ENCODE measurements at regions not wholly inside any gene's neighbourhood (a gene's known extent, or its start where the extent isn't known, plus 50 kb on each side); places are given as distances from the start of the nearest gene placed in this dataset.

DNA sequence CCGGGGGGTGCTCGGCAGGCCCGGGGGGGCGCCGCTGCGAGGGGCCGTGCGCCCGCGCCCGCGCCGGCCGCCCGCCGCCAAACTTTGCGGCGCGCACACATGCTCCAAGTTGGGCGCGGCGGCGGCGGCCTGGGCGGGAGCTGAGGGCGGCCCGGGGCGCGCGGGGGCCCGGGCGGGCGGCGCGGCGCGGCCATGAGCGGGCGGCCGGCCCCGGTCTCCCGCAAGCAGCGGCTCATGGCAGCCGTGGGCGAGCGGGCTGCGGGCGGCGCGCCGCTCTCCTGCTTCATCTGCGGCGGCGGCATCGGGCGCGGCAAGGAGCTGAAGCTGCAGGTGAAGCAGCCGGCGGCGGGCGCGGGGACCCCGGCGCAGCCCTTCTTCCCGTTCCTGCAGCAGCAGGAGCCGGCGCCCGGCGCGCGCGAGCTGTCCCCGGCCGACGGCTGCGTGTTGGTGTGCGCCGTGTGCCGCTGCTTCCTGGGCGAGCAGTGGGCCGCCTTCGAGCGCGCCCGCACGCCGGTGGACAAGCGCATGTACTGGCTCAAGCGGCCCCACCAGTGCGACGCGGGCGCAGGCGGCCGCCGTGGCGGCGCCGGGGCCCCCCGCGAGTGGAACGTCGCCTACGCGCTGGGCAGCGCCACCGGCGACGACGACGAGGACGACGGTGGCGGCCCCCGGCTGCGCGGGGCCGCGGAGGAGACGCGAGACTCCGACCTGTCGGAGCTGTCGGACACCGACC, 57.2 kb upstream of the CIBAR2 start:
- Histone ChIP-seq H3K4me3 (ENCODE audit: low read length) (peak overlapping the region; percentile 28; the same call in 1 of the 2 replicates), H3K4me1 (ENCODE audit: control insufficient read depth, insufficient read depth, low read length) (peaks cover 6% of the 10 kb centered on the region; the same call in 1 of the 2 replicates), H3K9me3 (ENCODE audit: control insufficient read depth, insufficient read depth, low read length) (no peaks in the 10 kb centered on the region), H3K36me3 (ENCODE audit: control insufficient read depth, insufficient read depth, low read length) (no peaks in the 10 kb centered on the region; the same call in 1 of the 2 replicates), H3K27me3 (ENCODE audit: control insufficient read depth, insufficient read depth, low read length) (no peaks in the 10 kb centered on the region; the same call in 1 of the 2 replicates), H3K27ac (ENCODE audit: low read length) (no peak overlapping the region)
- no CpG with 5 or more reads among the region's 125 CpGs for WGBS (ENCODE audit: insufficient coverage, insufficient read length)
- no peak for DNase-seq (ENCODE audit: low read depth, low spot score)

DNA sequence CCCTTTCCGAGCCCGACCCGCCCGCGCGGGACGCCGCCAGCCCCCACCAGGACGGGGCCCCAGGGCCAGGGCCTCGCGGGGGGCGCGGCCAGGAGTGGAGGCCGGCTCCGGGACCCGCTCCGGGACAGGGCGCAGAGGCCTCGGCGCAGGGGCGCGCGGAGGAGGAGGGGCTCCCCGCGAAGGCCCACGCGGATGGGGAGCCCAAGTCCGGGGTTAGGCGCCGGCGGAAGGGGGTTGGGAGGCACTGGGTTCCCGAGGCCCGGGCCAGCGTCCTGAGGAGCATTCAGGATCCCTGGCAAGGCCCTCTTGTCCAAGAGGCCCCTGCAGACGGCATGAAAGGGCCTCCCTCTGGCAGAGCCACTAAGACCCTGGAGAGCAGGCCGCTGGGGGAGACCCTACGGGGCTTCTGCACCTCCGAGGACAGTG, 57.8 kb upstream of the CIBAR2 start:
- Histone ChIP-seq H3K36me3 (ENCODE audit: control insufficient read depth, insufficient read depth, low read length) (no peaks in the 10 kb centered on the region; the same call in 1 of the 2 replicates), H3K27ac (ENCODE audit: low read length) (no peak overlapping the region), H3K27me3 (ENCODE audit: control insufficient read depth, insufficient read depth, low read length) (no peaks in the 10 kb centered on the region; the same call in 1 of the 2 replicates), H3K4me1 (ENCODE audit: control insufficient read depth, insufficient read depth, low read length) (peaks cover 6% of the 10 kb centered on the region; the same call in 1 of the 2 replicates), H3K9me3 (ENCODE audit: control insufficient read depth, insufficient read depth, low read length) (no peaks in the 10 kb centered on the region), H3K4me3 (ENCODE audit: low read length) (peak overlapping the region; percentile 28; the same call in 1 of the 2 replicates)
- DNase-seq (ENCODE audit: low read depth, low spot score): no peak
- no CpG with 5 or more reads among the region's 38 CpGs for WGBS (ENCODE audit: insufficient coverage, insufficient read length)

DNA sequence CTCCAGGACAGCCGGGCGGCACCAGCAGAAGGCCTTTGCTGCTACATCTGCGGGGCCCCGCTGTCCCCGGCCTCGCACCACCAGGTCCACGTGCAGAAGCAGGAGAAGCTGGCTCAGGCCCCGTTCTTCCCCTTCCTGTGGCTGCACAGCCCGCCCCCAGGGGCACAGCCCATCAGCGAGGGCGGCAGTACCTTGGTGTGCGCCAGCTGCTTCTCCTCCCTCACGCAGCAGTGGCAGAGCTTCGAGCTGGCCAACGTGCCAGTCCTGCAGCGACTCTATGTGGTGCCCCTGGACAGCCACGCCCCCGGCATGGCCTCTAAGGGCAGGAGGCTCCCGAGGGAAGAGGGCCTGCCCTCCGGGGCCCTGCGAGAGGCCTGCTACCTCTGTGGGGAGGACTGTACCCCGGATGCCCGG, 58.3 kb upstream of the CIBAR2 start:
- no peak overlapping the region for H3K27ac ChIP-seq (ENCODE audit: low read length)
- H3K27me3 ChIP-seq (ENCODE audit: control insufficient read depth, insufficient read depth, low read length): no peaks in the 10 kb centered on the region; the same call in 1 of the 2 replicates
- DNase-seq (ENCODE audit: low read depth, low spot score): no peak
- H3K4me1 ChIP-seq (ENCODE audit: control insufficient read depth, insufficient read depth, low read length): peaks cover 6% of the 10 kb centered on the region; the same call in 1 of the 2 replicates
- no peaks in the 10 kb centered on the region for H3K9me3 ChIP-seq (ENCODE audit: control insufficient read depth, insufficient read depth, low read length)
- WGBS (ENCODE audit: insufficient coverage, insufficient read length): no CpG with 5 or more reads among the region's 23 CpGs
- H3K4me3 ChIP-seq (ENCODE audit: low read length): no peak overlapping the region
- no peaks in the 10 kb centered on the region; the same call in 1 of the 2 replicates for H3K36me3 ChIP-seq (ENCODE audit: control insufficient read depth, insufficient read depth, low read length)

DNA sequence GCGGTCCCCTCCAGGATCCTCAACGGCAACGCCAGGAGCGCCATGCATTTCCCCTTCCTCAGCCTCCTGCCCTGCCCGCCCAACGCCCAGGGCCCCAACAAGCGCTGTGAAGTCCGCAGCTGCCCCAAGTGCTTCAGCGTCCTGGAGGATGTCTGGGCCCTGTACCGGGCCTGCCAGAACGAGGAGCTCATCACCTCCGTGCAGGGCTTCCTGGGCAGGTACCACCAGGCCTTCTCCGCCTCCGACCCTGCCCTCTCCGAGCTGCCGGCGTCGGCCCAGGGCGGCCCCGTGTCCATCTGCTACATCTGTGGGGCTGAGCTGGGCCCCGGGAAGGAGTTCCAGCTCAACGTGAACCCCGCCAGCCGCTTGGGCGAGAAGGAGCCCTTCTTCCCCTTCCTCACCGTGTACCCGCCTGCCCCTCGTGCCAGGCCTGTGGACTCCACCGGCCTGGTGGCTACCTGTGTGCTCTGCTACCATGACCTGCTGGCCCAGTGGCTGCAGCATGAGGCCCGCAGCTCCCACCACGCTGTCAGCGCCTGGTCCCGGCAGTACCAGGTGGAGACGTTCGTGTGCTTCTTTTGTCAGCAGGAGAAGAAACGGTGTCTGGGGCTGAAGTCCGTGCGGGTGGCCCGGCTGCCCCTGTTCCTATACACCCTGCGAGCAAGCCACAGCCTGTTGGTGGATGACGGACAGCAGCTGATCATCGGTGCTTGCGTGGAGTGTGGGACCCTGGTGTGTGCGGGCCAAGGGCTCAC, 58.9 kb upstream of the CIBAR2 start:
- DNase-seq (ENCODE audit: low read depth, low spot score): no peak
- H3K4me1 ChIP-seq (ENCODE audit: control insufficient read depth, insufficient read depth, low read length): peaks cover 6% of the 10 kb centered on the region; the same call in 1 of the 2 replicates
- H3K4me3 ChIP-seq (ENCODE audit: low read length): no peak overlapping the region
- H3K36me3 ChIP-seq (ENCODE audit: control insufficient read depth, insufficient read depth, low read length): no peaks in the 10 kb centered on the region; the same call in 1 of the 2 replicates
- H3K9me3 ChIP-seq (ENCODE audit: control insufficient read depth, insufficient read depth, low read length): no peaks in the 10 kb centered on the region
- no peak overlapping the region for H3K27ac ChIP-seq (ENCODE audit: low read length)
- no peaks in the 10 kb centered on the region; the same call in 1 of the 2 replicates for H3K27me3 ChIP-seq (ENCODE audit: control insufficient read depth, insufficient read depth, low read length)
- no CpG with 5 or more reads among the region's 44 CpGs for WGBS (ENCODE audit: insufficient coverage, insufficient read length)

DNA sequence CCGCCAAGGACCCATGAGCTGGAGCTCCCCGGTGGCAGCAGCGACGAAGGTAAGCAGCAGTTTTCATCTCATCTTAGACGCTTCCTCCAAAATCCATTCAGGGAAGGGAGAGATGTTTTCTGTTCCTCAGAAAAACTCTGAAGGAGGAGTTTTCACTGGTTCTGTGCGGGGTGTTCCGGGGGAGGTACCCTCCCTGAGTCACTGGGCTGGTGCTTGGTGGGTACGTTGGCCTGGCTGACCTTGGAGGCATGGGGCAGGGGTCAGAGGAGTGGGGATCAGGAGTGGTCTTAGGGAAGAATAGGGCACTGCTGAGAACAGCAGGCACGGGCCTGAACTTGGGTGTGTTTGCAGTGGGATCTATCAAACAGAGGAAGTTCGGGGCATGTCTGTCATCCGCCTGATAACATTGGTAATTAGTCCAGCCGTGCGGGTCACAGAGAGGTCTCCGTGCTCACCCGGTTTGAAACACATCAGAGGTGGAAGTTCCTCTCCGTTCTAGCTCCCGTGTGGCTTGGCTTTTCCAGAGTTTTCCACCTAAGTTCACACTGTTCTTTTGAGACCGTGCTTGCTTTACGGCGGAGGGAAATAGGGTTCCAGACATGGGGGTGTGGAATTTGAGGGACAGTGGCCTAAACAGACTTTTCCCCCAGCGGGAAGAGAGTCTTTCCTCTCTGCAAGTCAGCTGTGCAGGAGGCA, 59.6 kb upstream of the CIBAR2 start:
- no peak for DNase-seq (ENCODE audit: low read depth, low spot score)
- H3K9me3 ChIP-seq (ENCODE audit: control insufficient read depth, insufficient read depth, low read length): no peaks in the 10 kb centered on the region
- no CpG with 5 or more reads among the region's 21 CpGs for WGBS (ENCODE audit: insufficient coverage, insufficient read length)
- H3K27ac ChIP-seq (ENCODE audit: low read length): no peak overlapping the region
- no peak overlapping the region for H3K4me3 ChIP-seq (ENCODE audit: low read length)
- H3K4me1 ChIP-seq (ENCODE audit: control insufficient read depth, insufficient read depth, low read length): peaks cover 5% of the 10 kb centered on the region; the same call in 1 of the 2 replicates
- H3K36me3 ChIP-seq (ENCODE audit: control insufficient read depth, insufficient read depth, low read length): no peaks in the 10 kb centered on the region; the same call in 1 of the 2 replicates
- no peaks in the 10 kb centered on the region; the same call in 1 of the 2 replicates for H3K27me3 ChIP-seq (ENCODE audit: control insufficient read depth, insufficient read depth, low read length)

DNA sequence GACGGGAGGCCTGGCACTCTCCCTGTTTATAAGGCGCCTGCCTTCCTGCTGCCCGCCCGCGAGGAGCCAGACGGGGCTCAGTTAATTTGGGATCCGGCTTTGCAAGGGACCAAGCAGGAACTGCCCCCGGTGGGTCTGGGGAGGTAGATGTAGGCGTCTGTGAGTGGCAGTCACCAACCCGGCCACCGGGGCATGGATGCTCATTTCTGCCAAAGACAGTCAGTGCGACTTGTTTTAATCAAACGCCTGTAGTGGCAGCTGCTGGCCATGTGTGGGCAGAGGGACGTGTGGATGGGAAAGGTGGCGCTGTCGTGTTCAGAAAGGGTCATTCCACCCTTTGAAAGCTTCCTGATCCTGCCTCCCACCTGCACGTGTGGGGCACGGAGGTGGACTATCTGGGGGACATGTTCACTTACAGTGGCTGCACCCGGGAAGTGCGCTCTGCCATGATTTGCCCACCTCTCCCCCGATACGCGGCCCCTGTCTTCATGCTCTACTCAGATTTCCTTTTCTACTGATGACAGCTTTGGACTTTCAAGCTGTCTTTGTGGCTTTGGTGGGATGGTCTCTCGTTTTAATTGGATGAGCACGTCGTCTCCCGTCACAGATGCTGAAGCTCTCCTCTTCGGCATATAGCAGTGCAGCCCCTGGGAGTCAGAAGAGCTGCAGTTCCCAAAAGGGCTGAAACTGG, 60.3 kb upstream of the CIBAR2 start:
- DNase-seq (ENCODE audit: low read depth, low spot score): no peak
- WGBS (ENCODE audit: insufficient coverage, insufficient read length): no CpG with 5 or more reads among the region's 28 CpGs
- peaks cover 5% of the 10 kb centered on the region; the same call in 1 of the 2 replicates for H3K4me1 ChIP-seq (ENCODE audit: control insufficient read depth, insufficient read depth, low read length)
- no peak overlapping the region for H3K27ac ChIP-seq (ENCODE audit: low read length)
- H3K36me3 ChIP-seq (ENCODE audit: control insufficient read depth, insufficient read depth, low read length): no peaks in the 10 kb centered on the region; the same call in 1 of the 2 replicates
- H3K4me3 ChIP-seq (ENCODE audit: low read length): no peak overlapping the region
- no peaks in the 10 kb centered on the region; the same call in 1 of the 2 replicates for H3K27me3 ChIP-seq (ENCODE audit: control insufficient read depth, insufficient read depth, low read length)
- no peaks in the 10 kb centered on the region for H3K9me3 ChIP-seq (ENCODE audit: control insufficient read depth, insufficient read depth, low read length)

DNA sequence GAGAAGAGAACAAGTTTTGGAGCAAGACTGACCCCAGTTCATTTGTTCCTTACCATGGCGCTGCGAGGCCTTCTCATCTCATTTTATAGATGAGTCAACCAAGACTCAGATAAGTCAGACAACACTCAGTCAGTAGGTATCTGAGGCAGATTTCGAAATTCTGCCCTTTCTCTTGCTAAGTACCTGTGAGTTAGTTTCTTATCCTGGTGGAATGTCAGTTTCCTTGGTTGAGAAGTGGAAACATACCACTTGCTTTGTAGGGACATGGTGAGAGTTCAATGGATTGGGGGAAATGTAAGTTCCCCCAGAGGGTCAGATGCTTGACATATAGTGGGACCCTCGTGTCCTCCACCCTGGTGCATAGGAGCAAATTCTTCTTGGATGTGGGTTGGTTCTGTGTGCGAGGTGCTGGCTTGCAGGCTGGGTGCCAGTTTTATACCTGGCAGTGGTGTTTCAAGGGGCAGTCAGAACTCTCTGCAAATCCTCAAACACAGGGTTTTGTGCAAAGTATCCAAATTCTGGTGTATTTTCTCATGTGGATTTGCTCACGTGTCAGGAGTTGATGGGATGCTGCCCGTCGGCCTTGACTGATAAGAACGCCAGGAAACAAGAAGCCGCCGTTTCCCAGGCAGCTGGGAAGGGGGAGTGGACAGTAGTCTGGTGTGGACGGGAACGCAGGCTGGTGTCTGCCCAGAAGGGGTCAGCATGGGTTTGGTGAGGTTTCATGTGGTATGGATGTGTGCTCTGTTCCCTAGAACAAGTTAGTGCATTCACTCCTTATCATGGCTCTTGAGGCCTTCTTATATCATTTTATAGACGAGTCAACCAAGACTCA, 61.1 kb upstream of the CIBAR2 start:
- Histone ChIP-seq H3K4me1 (ENCODE audit: control insufficient read depth, insufficient read depth, low read length) (peaks cover 3% of the 10 kb centered on the region; the same call in 1 of the 2 replicates), H3K36me3 (ENCODE audit: control insufficient read depth, insufficient read depth, low read length) (no peaks in the 10 kb centered on the region; the same call in 1 of the 2 replicates), H3K27ac (ENCODE audit: low read length) (no peak overlapping the region), H3K27me3 (ENCODE audit: control insufficient read depth, insufficient read depth, low read length) (no peaks in the 10 kb centered on the region; the same call in 1 of the 2 replicates), H3K4me3 (ENCODE audit: low read length) (no peak overlapping the region), H3K9me3 (ENCODE audit: control insufficient read depth, insufficient read depth, low read length) (no peaks in the 10 kb centered on the region)
- DNase-seq (ENCODE audit: low read depth, low spot score): no peak
- no CpG with 5 or more reads among the region's 14 CpGs for WGBS (ENCODE audit: insufficient coverage, insufficient read length)

DNA sequence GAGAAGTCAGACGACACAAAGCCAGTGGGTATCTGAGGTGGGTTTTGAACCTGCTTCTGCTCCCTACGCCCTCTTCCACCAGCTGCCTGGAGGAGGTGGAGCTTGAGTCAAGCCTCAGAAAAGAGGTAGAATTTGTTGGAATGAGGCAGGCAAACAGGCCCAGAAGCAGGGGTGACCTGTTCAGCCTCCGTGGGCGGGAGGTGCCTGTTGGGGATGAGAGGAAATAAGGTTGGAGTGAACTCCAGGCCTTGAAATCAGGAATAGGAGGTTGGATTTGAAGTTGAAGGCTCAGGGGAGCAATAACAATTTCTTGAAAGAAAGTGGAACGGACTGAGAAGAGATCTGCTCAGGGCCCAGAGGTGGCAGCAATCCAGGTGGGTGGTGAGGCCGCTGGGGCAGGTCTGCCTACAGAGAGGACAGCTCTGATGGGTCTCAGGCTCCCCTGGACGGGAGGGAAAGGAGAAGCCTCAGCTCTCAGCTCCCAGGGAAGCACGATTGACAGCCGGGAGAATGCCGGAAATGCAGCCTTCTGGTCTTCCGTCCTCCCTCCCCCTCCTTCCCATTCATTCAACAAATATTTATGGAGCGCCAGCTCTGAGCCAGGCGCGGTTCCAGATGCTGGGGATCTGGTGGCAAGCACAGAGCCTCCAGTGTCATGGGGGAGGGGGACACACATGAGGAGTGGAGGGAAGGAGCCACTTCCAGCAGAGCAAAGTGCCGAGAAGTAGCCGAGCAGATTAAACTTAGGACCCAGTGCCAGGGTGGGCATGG, 61.9 kb upstream of the CIBAR2 start:
- Histone ChIP-seq H3K4me1 (ENCODE audit: control insufficient read depth, insufficient read depth, low read length) (peaks cover 3% of the 10 kb centered on the region; the same call in 1 of the 2 replicates), H3K4me3 (ENCODE audit: low read length) (no peak overlapping the region), H3K27ac (ENCODE audit: low read length) (no peak overlapping the region), H3K9me3 (ENCODE audit: control insufficient read depth, insufficient read depth, low read length) (no peaks in the 10 kb centered on the region), H3K27me3 (ENCODE audit: control insufficient read depth, insufficient read depth, low read length) (no peaks in the 10 kb centered on the region; the same call in 1 of the 2 replicates), H3K36me3 (ENCODE audit: control insufficient read depth, insufficient read depth, low read length) (no peaks in the 10 kb centered on the region; the same call in 1 of the 2 replicates)
- no peak for DNase-seq (ENCODE audit: low read depth, low spot score)
- no CpG with 5 or more reads among the region's 16 CpGs for WGBS (ENCODE audit: insufficient coverage, insufficient read length)

Measured in iPS DF 6.9 (cell line).